GM12892 (cell line): ENCODE measurements at regions not wholly inside any gene's neighbourhood (a gene's known extent, or its start where the extent isn't known, plus 50 kb on each side); places are given as distances from the start of the nearest gene placed in this dataset.

Experiments used
- POLR2A ChIP-seq: IDR thresholded peaks from 2 replicates; pipeline ENCODE4 v1.6.1; 2011; ENCODE audit warnings: low read depth, low read length, control low read depth
- POLR2AphosphoS5 ChIP-seq: IDR thresholded peaks from 2 replicates; pipeline ENCODE4 v1.6.1; 2011; ENCODE audit warnings: low read depth, low read length, control low read depth

DNA sequence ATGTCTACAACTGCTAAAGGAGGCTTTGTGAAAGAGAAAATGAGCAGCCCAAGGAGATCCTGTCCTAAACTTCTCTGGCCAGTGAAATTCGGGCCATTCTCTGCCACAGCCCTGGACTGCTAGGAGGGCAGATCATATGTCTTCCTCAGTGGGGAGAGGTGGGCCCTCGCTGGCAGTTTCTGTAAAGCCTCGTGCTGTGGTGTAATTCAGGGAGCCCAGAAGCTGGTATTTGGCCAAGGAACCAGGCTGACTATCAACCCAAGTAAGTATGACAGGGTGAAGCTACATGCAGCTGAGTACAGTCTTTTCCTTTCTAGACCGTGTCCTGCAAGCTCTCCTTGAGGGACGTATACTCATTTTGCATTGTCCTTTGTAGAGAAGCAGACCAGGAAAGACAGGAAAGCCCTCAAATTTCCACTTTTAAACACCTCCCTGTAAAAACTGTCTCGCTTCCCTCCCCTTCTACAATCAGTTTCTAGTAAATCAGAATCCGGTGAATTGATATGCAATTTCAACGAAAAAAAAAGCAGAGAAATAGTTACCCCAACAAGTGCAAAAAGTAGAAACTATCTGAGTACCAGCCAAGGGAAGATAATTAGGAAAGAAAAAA is 106.8 kb downstream of the DAD1 start:
- TF ChIP-seq POLR2AphosphoS5: peak; percentile 85
- peak; percentile 73; the same call in 1 of the 2 replicates for TF ChIP-seq POLR2A
